Stimulated activated CD8-positive, alpha-beta memory T cell treated with anti-CD3 and anti-CD28 coated beads, Interleukin-4, amount 100 ng/mL, for 1 hour (primary cell): ENCODE measurements at regions not wholly inside any gene's neighbourhood (a gene's known extent, or its start where the extent isn't known, plus 50 kb on each side); places are given as distances from the start of the nearest gene placed in this dataset.

Experiments
- DNase-seq, 2 donors: peaks; one replicate each; pipeline ENCODE4 v3.0.0-alpha.2; 2020; ENCODE audit warnings: low read depth in 2 of 2, low spot score in 1 of 2

- DNase-seq: no peak
These were observed 262.3 kb downstream of the POU4F1 start for GRCh38 chr13:78341032-78341431.

GRCh38 chr13:78339927-78340326, 263.4 kb downstream of the POU4F1 start:
- DNase-seq: no peak

DNA sequence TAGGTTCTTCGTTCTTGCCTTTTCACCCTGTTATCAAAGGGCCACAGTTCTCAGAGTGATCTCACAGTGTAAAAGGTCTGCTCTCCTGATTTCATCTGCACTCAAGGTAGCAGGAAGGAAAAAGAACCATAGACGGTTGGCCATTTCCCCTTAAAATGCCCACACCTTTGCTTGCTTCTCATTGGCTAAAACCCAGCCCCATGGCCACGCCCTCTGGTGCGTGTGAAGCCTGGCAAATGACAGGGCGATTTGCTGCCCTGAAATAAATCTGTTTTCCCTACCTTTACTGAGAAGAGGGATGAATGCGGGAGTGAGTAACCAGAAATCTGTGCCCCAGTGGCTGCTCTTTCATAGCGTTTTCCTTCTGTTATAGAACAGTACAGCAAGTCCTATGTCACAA, 269.3 kb downstream of the POU4F1 start:
- no peak for DNase-seq

GRCh38 chr13:78326633-78327032, 276.7 kb downstream of the POU4F1 start:
- DNase-seq: no peak

DNA sequence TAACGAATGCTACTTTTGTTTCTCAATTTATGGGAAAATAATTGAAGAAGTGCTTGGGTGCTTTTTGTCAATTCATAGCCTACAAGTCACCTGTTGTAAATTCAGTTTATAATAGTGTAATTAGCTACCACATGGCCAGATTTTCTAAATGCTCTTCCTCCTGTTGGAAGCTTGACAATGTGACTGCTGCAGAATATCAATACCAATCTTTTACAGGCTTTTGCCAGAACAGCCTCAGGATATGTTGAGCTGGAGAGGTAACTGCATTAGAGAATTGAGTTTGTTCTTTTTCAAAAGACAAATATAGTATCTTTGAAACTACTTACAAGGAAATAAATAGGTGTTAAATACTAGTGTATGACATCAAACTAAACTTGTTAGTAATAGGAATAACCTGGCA, 277.8 kb downstream of the POU4F1 start:
- DNase-seq: no peak

DNA sequence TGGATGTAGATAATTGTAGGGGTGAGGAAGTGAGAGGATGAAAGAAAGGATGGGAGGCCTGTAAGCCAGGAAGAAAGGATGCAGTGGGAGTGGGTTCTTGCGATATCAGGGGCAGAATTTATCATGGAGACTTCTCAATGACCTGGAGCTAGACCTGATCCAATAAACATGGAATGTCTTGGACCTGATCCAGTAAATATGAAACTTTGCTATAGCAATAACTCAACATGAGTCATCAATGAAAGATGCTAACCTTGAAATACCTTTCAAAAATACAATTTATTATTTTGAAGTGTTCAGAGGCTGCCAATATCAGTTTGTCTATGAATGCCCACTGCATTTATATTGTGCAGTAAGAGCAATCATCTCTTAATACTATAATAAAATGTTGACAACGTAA, 279.5 kb downstream of the POU4F1 start:
- DNase-seq: no peak

GRCh38 chr13:78323040-78323439, 280.3 kb downstream of the POU4F1 start:
- DNase-seq: no peak

- no peak for DNase-seq
These were observed 284.2 kb downstream of the POU4F1 start for GRCh38 chr13:78319101-78319627.

DNA sequence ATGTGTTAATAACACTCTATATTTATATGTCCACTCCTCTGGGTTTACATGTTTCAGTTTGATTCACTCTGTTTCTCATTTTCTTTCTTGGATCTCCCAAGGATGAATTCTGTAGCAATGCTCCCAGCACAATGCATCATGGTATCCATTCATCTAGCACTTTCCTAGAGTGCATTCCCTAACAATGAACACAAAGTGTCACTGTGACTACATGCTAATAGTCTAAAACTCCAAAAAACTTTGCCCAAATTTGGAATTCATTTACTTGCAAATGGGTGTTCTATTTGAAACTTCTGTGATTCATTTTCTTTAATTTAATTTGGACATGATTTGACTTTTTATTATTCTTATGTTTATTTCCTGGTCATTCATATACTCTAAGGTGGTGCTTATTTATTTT, 286.3 kb downstream of the POU4F1 start:
- no peak for DNase-seq

DNA sequence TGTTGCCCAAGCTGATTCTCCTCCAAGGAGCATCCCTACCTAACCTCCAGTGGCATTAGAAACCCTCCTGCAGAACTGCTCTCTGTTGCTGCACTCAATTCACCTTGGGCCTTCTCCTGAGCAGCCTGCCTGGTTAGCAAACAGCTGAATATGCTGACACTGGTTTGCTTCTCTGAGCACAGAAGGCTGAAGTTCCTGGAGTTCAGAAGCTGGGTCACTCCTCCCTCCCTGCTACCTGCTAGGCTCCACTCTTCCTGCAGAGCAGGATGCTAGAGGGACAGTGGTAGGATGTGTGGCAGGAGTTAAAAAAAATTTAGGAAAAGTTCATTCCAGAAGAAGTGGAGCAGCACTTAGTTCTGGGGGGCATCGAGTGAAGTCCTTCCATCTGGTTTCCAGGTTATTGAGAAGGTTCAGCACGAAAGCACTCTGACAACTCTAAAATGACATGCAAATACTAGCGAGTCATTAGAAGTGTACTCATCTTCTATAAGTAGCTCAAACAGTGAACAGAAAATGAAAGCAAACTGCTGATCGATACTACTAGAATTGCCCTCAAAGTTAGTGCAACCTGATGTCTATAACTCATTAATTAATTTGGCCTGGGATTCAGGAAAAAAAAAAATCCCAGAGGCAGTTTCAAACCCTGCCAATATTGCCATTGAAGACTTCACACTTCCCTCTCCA, 293.7 kb downstream of the POU4F1 start:
- DNase-seq: no peak

DNA sequence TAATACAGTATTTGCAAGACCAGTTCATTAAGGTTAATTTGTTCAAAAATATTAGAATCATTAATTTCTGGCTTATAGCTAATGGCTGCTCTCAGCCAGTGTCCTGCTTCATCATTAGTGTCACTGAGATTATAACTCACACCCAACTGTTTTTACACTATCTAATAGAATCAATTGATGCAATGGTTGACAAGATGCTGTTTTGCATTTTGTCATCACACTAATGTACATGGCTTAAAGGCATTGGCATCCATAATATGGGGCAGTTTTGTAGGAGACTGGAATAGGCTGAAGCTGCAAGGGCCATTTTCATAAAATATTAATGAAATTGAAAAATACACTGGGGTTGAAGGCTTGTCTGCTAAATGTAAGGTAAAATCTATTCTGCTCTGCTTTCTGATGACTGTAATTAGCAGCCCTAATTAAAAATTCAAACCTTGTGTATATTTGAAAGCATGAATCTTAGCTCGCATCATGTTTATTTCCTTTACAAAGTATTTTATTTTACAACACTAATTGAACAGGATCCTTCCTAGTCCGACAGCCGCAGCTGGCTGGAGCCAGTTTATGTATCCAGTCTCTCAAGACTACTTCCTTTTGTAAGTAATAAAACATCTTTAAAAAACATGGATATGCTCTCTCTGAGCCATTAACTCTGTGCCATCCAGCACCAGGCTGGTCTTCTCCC, 296.7 kb downstream of the POU4F1 start:
- DNase-seq: no peak

DNA sequence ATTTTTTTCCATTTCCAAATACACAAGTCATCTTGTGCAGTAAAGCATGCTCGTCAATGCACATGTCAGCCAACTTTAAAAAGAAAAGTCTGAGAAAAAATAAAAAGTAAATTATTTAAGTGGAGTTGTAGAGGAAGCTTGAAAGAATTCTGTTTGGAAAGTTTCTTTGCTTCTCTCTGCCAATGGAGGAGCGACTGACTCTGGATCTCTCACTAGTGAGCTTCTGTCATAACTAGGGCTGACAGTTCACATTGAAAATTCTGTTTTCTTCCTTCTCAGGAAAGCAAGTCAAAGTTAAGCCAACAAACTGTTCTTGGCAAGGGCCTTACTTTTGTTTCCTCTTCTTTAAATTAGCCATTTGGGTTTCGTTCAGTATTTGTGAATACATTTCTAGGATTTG, 298.2 kb downstream of the POU4F1 start:
- no peak for DNase-seq

GRCh38 chr13:78299832-78300623, 303.3 kb downstream of the POU4F1 start:
- no peak for DNase-seq

GRCh38 chr13:78298657-78299056, 304.7 kb downstream of the POU4F1 start:
- DNase-seq: no peak

- DNase-seq: no peak
These were observed 316.6 kb downstream of the POU4F1 start for GRCh38 chr13:78286748-78287147.

GRCh38 chr13:78265098-78265497, 338.3 kb downstream of the POU4F1 start:
- DNase-seq: no peak

GRCh38 chr13:78258304-78258703, 339.7 kb upstream of the EDNRB start:
- no peak for DNase-seq

GRCh38 chr13:78256484-78256883, 337.9 kb upstream of the EDNRB start:
- DNase-seq: no peak

GRCh38 chr13:78254113-78254512, 335.5 kb upstream of the EDNRB start:
- no peak for DNase-seq

- DNase-seq: no peak
These were observed 328.7 kb upstream of the EDNRB start for GRCh38 chr13:78247362-78247761.

GRCh38 chr13:78241278-78241919, 322.8 kb upstream of the EDNRB start:
- DNase-seq: no peak
